ENCODE measurements at regions not wholly inside any gene's neighbourhood (a gene's known extent, or its start where the extent isn't known, plus 50 kb on each side); places are given as distances from the start of the nearest gene placed in this dataset.

GRCh38 chr7:41476460-41476803 lies 226.5 kb downstream of the INHBA start:
- TF ChIP-seq, protein P1, sequence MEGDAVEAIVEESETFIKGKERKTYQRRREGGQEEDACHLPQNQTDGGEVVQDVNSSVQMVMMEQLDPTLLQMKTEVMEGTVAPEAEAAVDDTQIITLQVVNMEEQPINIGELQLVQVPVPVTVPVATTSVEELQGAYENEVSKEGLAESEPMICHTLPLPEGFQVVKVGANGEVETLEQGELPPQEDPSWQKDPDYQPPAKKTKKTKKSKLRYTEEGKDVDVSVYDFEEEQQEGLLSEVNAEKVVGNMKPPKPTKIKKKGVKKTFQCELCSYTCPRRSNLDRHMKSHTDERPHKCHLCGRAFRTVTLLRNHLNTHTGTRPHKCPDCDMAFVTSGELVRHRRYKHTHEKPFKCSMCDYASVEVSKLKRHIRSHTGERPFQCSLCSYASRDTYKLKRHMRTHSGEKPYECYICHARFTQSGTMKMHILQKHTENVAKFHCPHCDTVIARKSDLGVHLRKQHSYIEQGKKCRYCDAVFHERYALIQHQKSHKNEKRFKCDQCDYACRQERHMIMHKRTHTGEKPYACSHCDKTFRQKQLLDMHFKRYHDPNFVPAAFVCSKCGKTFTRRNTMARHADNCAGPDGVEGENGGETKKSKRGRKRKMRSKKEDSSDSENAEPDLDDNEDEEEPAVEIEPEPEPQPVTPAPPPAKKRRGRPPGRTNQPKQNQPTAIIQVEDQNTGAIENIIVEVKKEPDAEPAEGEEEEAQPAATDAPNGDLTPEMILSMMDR (IDR thresholded peaks at IDR 0.05; ENCODE audit: insufficient read depth, low read length, poor library complexity, severe bottlenecking) = no peak
- no peak for TF ChIP-seq EZH2phosphoT487 (conservative IDR thresholded peaks at IDR 0.05; ENCODE audit: low read length)

Data from SU-DHL-6 (cell line).